ENCODE measurements at regions not wholly inside any gene's neighbourhood (a gene's known extent, or its start where the extent isn't known, plus 50 kb on each side); places are given as distances from the start of the nearest gene placed in this dataset.
A peak's percentile ranks its signal among the peaks of the same experiment; 100 is the strongest.

DNA sequence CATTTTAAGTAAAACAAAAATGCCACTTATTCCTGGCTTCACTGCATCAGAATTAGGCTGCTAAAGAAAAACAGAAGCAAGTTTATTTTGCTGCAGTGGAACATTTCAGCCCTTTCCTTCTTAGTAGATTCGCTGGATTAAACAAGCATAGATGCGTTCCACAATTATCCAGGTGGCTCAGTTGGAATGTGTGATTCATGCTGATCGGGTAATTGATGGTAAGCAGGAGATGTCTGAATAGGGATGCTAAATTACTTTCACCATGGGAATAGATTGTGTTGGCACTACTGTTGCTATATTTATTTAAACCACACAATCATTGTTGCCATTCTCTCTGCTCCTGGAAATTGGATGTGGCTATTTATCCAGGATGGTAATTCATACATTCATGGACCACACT, 440.1 kb upstream of the DDI1 start:
- TF ChIP-seq, protein P1, sequence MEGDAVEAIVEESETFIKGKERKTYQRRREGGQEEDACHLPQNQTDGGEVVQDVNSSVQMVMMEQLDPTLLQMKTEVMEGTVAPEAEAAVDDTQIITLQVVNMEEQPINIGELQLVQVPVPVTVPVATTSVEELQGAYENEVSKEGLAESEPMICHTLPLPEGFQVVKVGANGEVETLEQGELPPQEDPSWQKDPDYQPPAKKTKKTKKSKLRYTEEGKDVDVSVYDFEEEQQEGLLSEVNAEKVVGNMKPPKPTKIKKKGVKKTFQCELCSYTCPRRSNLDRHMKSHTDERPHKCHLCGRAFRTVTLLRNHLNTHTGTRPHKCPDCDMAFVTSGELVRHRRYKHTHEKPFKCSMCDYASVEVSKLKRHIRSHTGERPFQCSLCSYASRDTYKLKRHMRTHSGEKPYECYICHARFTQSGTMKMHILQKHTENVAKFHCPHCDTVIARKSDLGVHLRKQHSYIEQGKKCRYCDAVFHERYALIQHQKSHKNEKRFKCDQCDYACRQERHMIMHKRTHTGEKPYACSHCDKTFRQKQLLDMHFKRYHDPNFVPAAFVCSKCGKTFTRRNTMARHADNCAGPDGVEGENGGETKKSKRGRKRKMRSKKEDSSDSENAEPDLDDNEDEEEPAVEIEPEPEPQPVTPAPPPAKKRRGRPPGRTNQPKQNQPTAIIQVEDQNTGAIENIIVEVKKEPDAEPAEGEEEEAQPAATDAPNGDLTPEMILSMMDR (IDR thresholded peaks at IDR 0.05) = no peak
- no peak for DNase-seq (ENCODE audit: extremely low spot score, unreplicated experiment)

DNA sequence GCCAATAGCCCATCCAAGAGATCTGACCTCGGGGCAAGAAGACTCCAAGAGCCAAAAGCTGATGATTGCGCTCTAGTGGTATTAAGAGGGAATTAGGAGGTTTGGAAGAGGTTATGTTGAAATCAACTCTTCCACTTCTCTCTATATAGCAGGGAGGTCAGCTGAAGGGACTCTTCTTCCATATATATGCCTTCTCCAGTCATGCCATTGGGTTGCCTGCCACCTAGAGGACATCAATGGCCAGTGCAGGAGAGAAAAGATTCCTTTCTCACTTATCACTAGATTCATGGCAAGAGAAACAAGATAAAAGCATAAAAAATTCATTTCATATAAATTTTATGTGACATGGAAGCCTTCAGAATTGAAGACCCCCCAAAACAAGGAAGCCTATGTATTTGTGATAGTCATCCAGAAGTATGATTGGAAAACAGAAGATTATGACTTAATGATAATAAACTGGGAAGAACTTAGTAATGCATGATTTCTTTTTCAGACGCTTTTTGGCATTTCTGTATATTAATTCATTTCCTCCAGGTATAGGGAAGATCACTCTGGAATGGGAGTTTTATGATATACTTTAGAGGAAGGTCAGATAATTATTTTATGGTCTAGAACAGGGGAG, 435.1 kb upstream of the DDI1 start:
- TF ChIP-seq, protein P1 (IDR thresholded peaks at IDR 0.05) = peak; percentile 91
- Mint-ChIP-seq H3K27me3 (ENCODE audit: unreplicated experiment) (peaks cover 4% of the 10 kb centered on the region), H3K4me1 (ENCODE audit: unreplicated experiment) (no peaks in the 10 kb centered on the region), H3K9me3 (ENCODE audit: unreplicated experiment) (no peaks in the 10 kb centered on the region), H3K4me3 (ENCODE audit: unreplicated experiment) (no peak overlapping the region), H3K27ac (ENCODE audit: unreplicated experiment) (no peak overlapping the region), H3K36me3 (ENCODE audit: unreplicated experiment) (no peaks in the 10 kb centered on the region)
- DNase-seq (ENCODE audit: extremely low spot score, unreplicated experiment) = no peak

More for the DNA sequence above, 440.1 kb upstream of the DDI1 start:
- H3K27ac Mint-ChIP-seq (ENCODE audit: unreplicated experiment) = no peak overlapping the region
- H3K4me3 Mint-ChIP-seq (ENCODE audit: unreplicated experiment) = no peak overlapping the region
- peaks cover under 1% of the 10 kb centered on the region for H3K27me3 Mint-ChIP-seq (ENCODE audit: unreplicated experiment)
- no peaks in the 10 kb centered on the region for H3K4me1 Mint-ChIP-seq (ENCODE audit: unreplicated experiment)
- H3K36me3 Mint-ChIP-seq (ENCODE audit: unreplicated experiment) = no peaks in the 10 kb centered on the region
- no peaks in the 10 kb centered on the region for H3K9me3 Mint-ChIP-seq (ENCODE audit: unreplicated experiment)

DNA sequence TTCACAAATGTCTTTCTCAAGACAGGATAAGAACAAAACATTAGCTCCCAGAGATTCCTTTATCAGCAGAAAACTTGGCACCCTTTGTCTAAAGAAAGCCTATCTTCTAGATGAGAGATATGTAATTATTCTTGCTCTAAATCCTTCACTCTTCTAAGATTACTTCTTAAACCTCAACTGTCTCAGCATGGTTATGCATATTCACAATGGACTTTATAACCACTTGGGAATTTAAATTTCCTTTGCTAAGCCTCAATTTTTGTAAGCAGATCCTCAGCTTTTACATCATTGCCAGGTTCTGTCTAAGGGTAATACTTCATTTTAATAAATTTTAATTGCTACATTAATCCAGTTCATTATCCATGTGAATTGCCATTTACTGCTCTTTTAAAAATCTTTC, 433.6 kb upstream of the DDI1 start:
- DNase-seq (ENCODE audit: extremely low spot score, unreplicated experiment) = no peak
- H3K9me3 Mint-ChIP-seq (ENCODE audit: unreplicated experiment) = no peaks in the 10 kb centered on the region
- no peaks in the 10 kb centered on the region for H3K4me1 Mint-ChIP-seq (ENCODE audit: unreplicated experiment)
- H3K4me3 Mint-ChIP-seq (ENCODE audit: unreplicated experiment) = no peak overlapping the region
- no peak overlapping the region for H3K27ac Mint-ChIP-seq (ENCODE audit: unreplicated experiment)
- H3K36me3 Mint-ChIP-seq (ENCODE audit: unreplicated experiment) = no peaks in the 10 kb centered on the region
- TF ChIP-seq, protein P1 (IDR thresholded peaks at IDR 0.05) = no peak
- peaks cover 4% of the 10 kb centered on the region for H3K27me3 Mint-ChIP-seq (ENCODE audit: unreplicated experiment)

DNA sequence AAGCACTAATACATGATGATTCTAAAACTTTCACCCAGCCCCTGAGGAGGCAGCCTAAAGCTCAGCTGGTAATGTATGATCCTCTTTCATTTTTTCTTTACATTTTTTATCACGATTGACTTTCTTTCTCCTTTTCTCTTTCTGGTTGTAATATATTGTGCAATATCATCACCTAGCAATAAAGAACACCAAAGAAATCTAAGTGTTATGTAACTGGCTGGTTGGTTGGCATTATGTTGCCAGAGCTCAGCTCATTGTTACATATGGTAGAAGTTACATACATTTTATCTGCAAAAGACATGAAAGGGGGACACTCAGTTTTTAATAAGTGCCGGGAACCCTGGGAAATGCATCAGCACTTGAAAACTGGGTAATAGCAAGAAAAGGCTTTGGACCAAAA, 432.1 kb upstream of the DDI1 start:
- H3K27ac Mint-ChIP-seq (ENCODE audit: unreplicated experiment) = no peak overlapping the region
- TF ChIP-seq, protein P1 (IDR thresholded peaks at IDR 0.05) = no peak
- H3K27me3 Mint-ChIP-seq (ENCODE audit: unreplicated experiment) = peaks cover 4% of the 10 kb centered on the region
- H3K4me3 Mint-ChIP-seq (ENCODE audit: unreplicated experiment) = no peak overlapping the region
- no peaks in the 10 kb centered on the region for H3K36me3 Mint-ChIP-seq (ENCODE audit: unreplicated experiment)
- no peaks in the 10 kb centered on the region for H3K9me3 Mint-ChIP-seq (ENCODE audit: unreplicated experiment)
- no peak for DNase-seq (ENCODE audit: extremely low spot score, unreplicated experiment)
- H3K4me1 Mint-ChIP-seq (ENCODE audit: unreplicated experiment) = peaks cover 7% of the 10 kb centered on the region

DNA sequence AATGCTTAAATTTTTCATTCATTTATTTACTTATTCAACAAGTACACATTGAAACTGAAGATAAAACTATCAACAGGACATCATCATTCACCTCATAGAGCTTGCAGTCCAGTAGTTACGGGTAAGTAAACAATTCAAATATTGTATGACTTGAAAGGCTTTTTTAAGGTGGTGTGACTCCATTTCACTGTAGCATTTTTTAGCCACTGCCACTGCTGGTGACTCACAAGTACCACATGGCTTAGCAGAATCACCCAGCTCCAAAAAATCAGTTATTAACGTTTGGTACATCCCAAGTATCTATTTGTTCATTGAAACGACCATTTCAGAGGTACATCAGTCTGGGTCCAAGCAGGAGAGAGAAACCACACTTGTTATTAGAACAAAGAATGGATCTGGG, 427.9 kb upstream of the DDI1 start:
- Mint-ChIP-seq H3K27me3 (ENCODE audit: unreplicated experiment) (no peaks in the 10 kb centered on the region), H3K27ac (ENCODE audit: unreplicated experiment) (no peak overlapping the region), H3K36me3 (ENCODE audit: unreplicated experiment) (peaks cover 5% of the 10 kb centered on the region), H3K4me1 (ENCODE audit: unreplicated experiment) (peaks cover 19% of the 10 kb centered on the region), H3K9me3 (ENCODE audit: unreplicated experiment) (peaks cover 9% of the 10 kb centered on the region), H3K4me3 (ENCODE audit: unreplicated experiment) (no peak overlapping the region)
- TF ChIP-seq, protein P1 (IDR thresholded peaks at IDR 0.05) = no peak
- no peak for DNase-seq (ENCODE audit: extremely low spot score, unreplicated experiment)

Measured in osteocyte (in vitro differentiated cells).